ENCODE measurements at regions not wholly inside any gene's neighbourhood (a gene's known extent, or its start where the extent isn't known, plus 50 kb on each side); places are given as distances from the start of the nearest gene placed in this dataset.

GRCh38 chr16:48932216-48932855 lies 322.4 kb upstream of the N4BP1 start:
- DNase-seq, result no peak

GRCh38 chr16:48930951-48931553 lies 321.1 kb upstream of the N4BP1 start:
- DNase-seq, result no peak

- DNase-seq, result no peak
Observed at GRCh38 chr16:48919791-48920190, 309.8 kb upstream of the N4BP1 start.

- no peak for DNase-seq
Observed at GRCh38 chr16:48918520-48919258, 308.7 kb upstream of the N4BP1 start.

GRCh38 chr16:48916566-48916965 lies 306.6 kb upstream of the N4BP1 start:
- DNase-seq, result no peak

GRCh38 chr16:48914070-48914469 lies 304.1 kb upstream of the N4BP1 start:
- no peak for DNase-seq

- DNase-seq, result no peak
Observed at GRCh38 chr16:48913384-48913783, 303.4 kb upstream of the N4BP1 start.

GRCh38 chr16:48912360-48912759 lies 302.4 kb upstream of the N4BP1 start:
- no peak for DNase-seq

- DNase-seq, result no peak
Observed at GRCh38 chr16:48911700-48912099, 301.7 kb upstream of the N4BP1 start.

GRCh38 chr16:48910214-48910613 lies 300.2 kb upstream of the N4BP1 start:
- no peak for DNase-seq

- no peak for DNase-seq
Observed at GRCh38 chr16:48909231-48909630, 299.3 kb upstream of the N4BP1 start.

GRCh38 chr16:48907906-48908634 lies 298.1 kb upstream of the N4BP1 start:
- DNase-seq, result no peak

- DNase-seq, result no peak
Observed at GRCh38 chr16:48905632-48906505, 295.9 kb upstream of the N4BP1 start.

GRCh38 chr16:48904333-48904732 lies 294.4 kb upstream of the N4BP1 start:
- no peak for DNase-seq

GRCh38 chr16:48903039-48903438 lies 293.1 kb upstream of the N4BP1 start:
- DNase-seq, result no peak

GRCh38 chr16:48901712-48902374 lies 291.9 kb upstream of the N4BP1 start:
- DNase-seq, result no peak

- no peak for DNase-seq
Observed at GRCh38 chr16:48899500-48899899, 289.5 kb upstream of the N4BP1 start.

- DNase-seq, result no peak
Observed at GRCh38 chr16:48897698-48898205, 287.8 kb upstream of the N4BP1 start.

- no peak for DNase-seq
Observed at GRCh38 chr16:48895142-48895541, 285.2 kb upstream of the N4BP1 start.

- DNase-seq, result no peak
Observed at GRCh38 chr16:48892893-48893292, 282.9 kb upstream of the N4BP1 start.

- no peak for DNase-seq
Observed at GRCh38 chr16:48887646-48888210, 277.7 kb upstream of the N4BP1 start.

Measured in SW 1271 (cell line).